ENCODE measurements at regions not wholly inside any gene's neighbourhood (a gene's known extent, or its start where the extent isn't known, plus 50 kb on each side); places are given as distances from the start of the nearest gene placed in this dataset.

- no peak for DNase-seq (ENCODE audit: low read depth)
These were observed 848.0 kb downstream of the TUSC7 start for GRCh38 chr3:117557464-117558090.

GRCh38 chr3:117558681-117559080, 849.1 kb downstream of the TUSC7 start:
- DNase-seq (ENCODE audit: low read depth): no peak

GRCh38 chr3:117562000-117562399, 852.4 kb downstream of the TUSC7 start:
- DNase-seq (ENCODE audit: low read depth): no peak

- DNase-seq (ENCODE audit: low read depth): no peak
These were observed 853.5 kb downstream of the TUSC7 start for GRCh38 chr3:117563063-117563462.

- no peak for DNase-seq (ENCODE audit: low read depth)
These were observed 856.2 kb downstream of the TUSC7 start for GRCh38 chr3:117565777-117566176.

- DNase-seq (ENCODE audit: low read depth): no peak
These were observed 857.3 kb downstream of the TUSC7 start for GRCh38 chr3:117566926-117567325.

- DNase-seq (ENCODE audit: low read depth): no peak
These were observed 857.8 kb downstream of the TUSC7 start for GRCh38 chr3:117567382-117567781.

GRCh38 chr3:117567906-117568305, 858.3 kb downstream of the TUSC7 start:
- no peak for DNase-seq (ENCODE audit: low read depth)

- DNase-seq (ENCODE audit: low read depth): no peak
These were observed 863.2 kb downstream of the TUSC7 start for GRCh38 chr3:117572786-117573185.

GRCh38 chr3:117580806-117581205, 871.2 kb downstream of the TUSC7 start:
- DNase-seq (ENCODE audit: low read depth): no peak

- no peak for DNase-seq (ENCODE audit: low read depth)
These were observed 876.6 kb downstream of the TUSC7 start for GRCh38 chr3:117586161-117586560.

- DNase-seq (ENCODE audit: low read depth): no peak
These were observed 877.8 kb downstream of the TUSC7 start for GRCh38 chr3:117587416-117587815.

- no peak for DNase-seq (ENCODE audit: low read depth)
These were observed 879.9 kb downstream of the TUSC7 start for GRCh38 chr3:117589454-117589853.

GRCh38 chr3:117595615-117596014, 886.0 kb downstream of the TUSC7 start:
- no peak for DNase-seq (ENCODE audit: low read depth)

GRCh38 chr3:117596503-117596902, 886.9 kb downstream of the TUSC7 start:
- no peak for DNase-seq (ENCODE audit: low read depth)

- DNase-seq (ENCODE audit: low read depth): no peak
These were observed 888.3 kb downstream of the TUSC7 start for GRCh38 chr3:117597865-117598264.

GRCh38 chr3:117600112-117600511, 890.5 kb downstream of the TUSC7 start:
- no peak for DNase-seq (ENCODE audit: low read depth)

- DNase-seq (ENCODE audit: low read depth): no peak
These were observed 891.1 kb downstream of the TUSC7 start for GRCh38 chr3:117600666-117601065.

GRCh38 chr3:117602058-117602644, 892.6 kb downstream of the TUSC7 start:
- DNase-seq (ENCODE audit: low read depth): no peak

GRCh38 chr3:117603097-117603496, 893.5 kb downstream of the TUSC7 start:
- DNase-seq (ENCODE audit: low read depth): no peak

GRCh38 chr3:117606866-117607265, 897.3 kb downstream of the TUSC7 start:
- no peak for DNase-seq (ENCODE audit: low read depth)

GRCh38 chr3:117609330-117609729, 899.8 kb downstream of the TUSC7 start:
- DNase-seq (ENCODE audit: low read depth): no peak

- DNase-seq (ENCODE audit: low read depth): no peak
These were observed 900.6 kb downstream of the TUSC7 start for GRCh38 chr3:117610156-117610555.

- no peak for DNase-seq (ENCODE audit: low read depth)
These were observed 901.6 kb downstream of the TUSC7 start for GRCh38 chr3:117611211-117611610.

All from stimulated activated CD8-positive, alpha-beta memory T cell treated with anti-CD3 and anti-CD28 coated beads, Interleukin-7, amount 100 ng/mL, for 24 hours (primary cell).